IMR-90 (cell line): ENCODE measurements at regions not wholly inside any gene's neighbourhood (a gene's known extent, or its start where the extent isn't known, plus 50 kb on each side); places are given as distances from the start of the nearest gene placed in this dataset.

Source experiments
- ATAC-seq: fragments of 200-7000 bp; cut with Tn5 transposase; 2 replicates; pipeline ENCODE4 v1.9.1; 2020; ENCODE audit warnings: low read depth, mild to moderate bottlenecking, moderate library complexity
- BruUV-seq: library from RNA; stranded (reverse); fragments of 400-500 nt; replicated peaks from 2 replicates; lab custom pipeline; 2021; lab: Mats Ljungman, UMichigan
- CTCF ChIA-PET: fragments of 300-600 bp; formaldehyde crosslinking; extraction: SDS; loops from one replicate; lab custom pipeline; 2021; ENCODE audit warnings: antibody characterized with exemption; lab: Yijun Ruan, JAX
- POLR2A ChIA-PET: fragments of 300-600 bp; sonication (Branson Sonifier 250); formaldehyde crosslinking; loops from one replicate; lab custom pipeline; 2022; ENCODE audit warnings: antibody characterized with exemption; ENCODE audit not compliant: unreplicated experiment; lab: Charles Lee
- DNase-seq: peaks from one replicate; pipeline ENCODE4 v3.0.0; 2013
- H2AFZ ChIP-seq: replicated peaks from 2 replicates; pipeline ENCODE3; 2013; ENCODE audit warnings: low read length, mild to moderate bottlenecking; ENCODE audit not compliant: poor library complexity
- H2AK5ac ChIP-seq: 2 replicates; pipeline ENCODE4 v1.6.1; 2013; ENCODE audit warnings: low read depth, low read length, inconsistent platforms
- H2AK9ac ChIP-seq: replicated peaks from 2 replicates; pipeline ENCODE3; 2013; ENCODE audit warnings: mild to moderate bottlenecking, low read depth, low read length, moderate library complexity; ENCODE audit not compliant: poor library complexity
- H2BK120ac ChIP-seq: 2 replicates; pipeline ENCODE4 v1.6.1; 2013; ENCODE audit warnings: low read depth, low read length, inconsistent platforms
- H2BK15ac ChIP-seq: 3 replicates; pipeline ENCODE4 v1.6.1; 2013; ENCODE audit warnings: low read depth, low read length, inconsistent platforms
- H2BK20ac ChIP-seq: 2 replicates; pipeline ENCODE4 v1.6.1; 2013; ENCODE audit warnings: low read depth, mild to moderate bottlenecking, inconsistent platforms, low read length, moderate library complexity
- H2BK5ac ChIP-seq: 2 replicates; pipeline ENCODE4 v1.6.1; 2013; ENCODE audit warnings: mild to moderate bottlenecking, low read depth, low read length, inconsistent platforms; ENCODE audit not compliant: poor library complexity, severe bottlenecking
- H3K14ac ChIP-seq: replicated peaks from 2 replicates; pipeline ENCODE4 v1.6.1; 2013; ENCODE audit warnings: low read depth, low read length, inconsistent platforms
- H3K18ac ChIP-seq: 2 replicates; pipeline ENCODE4 v1.6.1; 2013; ENCODE audit warnings: low read depth, low read length, control low read depth
- H3K23ac ChIP-seq: 2 replicates; pipeline ENCODE4 v1.6.1; 2013; ENCODE audit warnings: low read depth, low read length, inconsistent platforms
- H3K27ac ChIP-seq: 2 replicates; pipeline ENCODE4 v1.5.1; 2013; ENCODE audit warnings: mild to moderate bottlenecking, control low read depth, low read length; ENCODE audit not compliant: insufficient read depth
- H3K27me3 ChIP-seq: 2 replicates; pipeline ENCODE4 v1.6.1; 2013; ENCODE audit warnings: low read length; ENCODE audit not compliant: control insufficient read depth, insufficient read depth
- H3K36me3 ChIP-seq: 2 replicates; pipeline ENCODE4 v1.6.1; 2013; ENCODE audit warnings: low read length, mixed read lengths; ENCODE audit not compliant: control insufficient read depth, insufficient read depth
- H3K4ac ChIP-seq: 2 replicates; pipeline ENCODE4 v1.6.1; 2013; ENCODE audit warnings: low read depth, low read length, inconsistent platforms
- H3K4me1 ChIP-seq: 2 replicates; pipeline ENCODE4 v1.6.1; 2013; ENCODE audit warnings: low read length, mixed read lengths; ENCODE audit not compliant: control insufficient read depth, insufficient read depth
- H3K4me2 ChIP-seq: 2 replicates; pipeline ENCODE4 v1.6.1; 2013; ENCODE audit warnings: low read depth, mild to moderate bottlenecking, control low read depth, low read length, moderate library complexity
- H3K4me3 ChIP-seq: 2 replicates; pipeline ENCODE4 v1.5.1; 2013; ENCODE audit warnings: low read depth, mild to moderate bottlenecking, control low read depth, low read length, moderate library complexity; ENCODE audit not compliant: insufficient read depth
- H3K56ac ChIP-seq: 2 replicates; pipeline ENCODE4 v1.6.1; 2013; ENCODE audit warnings: low read length, inconsistent platforms; ENCODE audit not compliant: insufficient read depth; ENCODE audit errors: extremely low read depth
- H3K79me1 ChIP-seq, 2 experiments: 2 replicates each; pipeline ENCODE4 v1.6.1; 2013; ENCODE audit warnings: low read length in 2 of 2, inconsistent platforms in 1 of 2, low read depth in 1 of 2
- H3K9ac ChIP-seq: 2 replicates; pipeline ENCODE4 v1.6.1; 2013; ENCODE audit warnings: low read depth, low read length, control low read depth
- H3K9me1 ChIP-seq: 2 replicates; pipeline ENCODE4 v1.6.1; 2013; ENCODE audit warnings: low read length, inconsistent platforms; ENCODE audit not compliant: insufficient read depth
- H3K9me3 ChIP-seq: 2 replicates; pipeline ENCODE4 v1.6.1; 2013; ENCODE audit warnings: low read length; ENCODE audit not compliant: control insufficient read depth, insufficient read depth
- H4K20me1 ChIP-seq: 2 replicates; pipeline ENCODE4 v1.6.1; 2013; ENCODE audit warnings: low read length, inconsistent platforms; ENCODE audit not compliant: insufficient read depth
- H4K5ac ChIP-seq: 2 replicates; pipeline ENCODE4 v1.6.1; 2013; ENCODE audit warnings: mild to moderate bottlenecking, low read depth, low read length, control low read depth
- H4K8ac ChIP-seq, 2 experiments: 2 replicates each; pipeline ENCODE4 v1.6.1; 2013; ENCODE audit warnings: low read depth in 2 of 2, low read length in 2 of 2, control low read depth in 1 of 2, inconsistent platforms in 1 of 2
- H4K91ac ChIP-seq: 2 replicates; pipeline ENCODE4 v1.6.1; 2013; ENCODE audit warnings: low read depth, low read length, inconsistent platforms; ENCODE audit not compliant: insufficient read depth
- BHLHE40 ChIP-seq: fragments of 150-350 bp; IDR thresholded peaks from 2 replicates; pipeline ENCODE4 v1.6.1; 2016; ENCODE audit warnings: mild to moderate bottlenecking, low read depth, low read length
- CEBPB ChIP-seq: IDR thresholded peaks from 2 replicates; pipeline ENCODE4 v1.6.1; 2012; ENCODE audit warnings: low read depth, low read length, improper control_type of control experiment
- CHD1 ChIP-seq: IDR thresholded peaks from 2 replicates; pipeline ENCODE4 v1.6.1; 2012; ENCODE audit warnings: low read depth, low read length, improper control_type of control experiment
- FOS ChIP-seq: fragments of 150-350 bp; IDR thresholded peaks from 2 replicates; pipeline ENCODE4 v1.6.1; 2016; ENCODE audit warnings: low read depth, low read length
- MAFK ChIP-seq: IDR thresholded peaks from 2 replicates; pipeline ENCODE4 v1.6.1; 2012; ENCODE audit warnings: low read depth, low read length, improper control_type of control experiment
- MAZ ChIP-seq: IDR thresholded peaks from 2 replicates; pipeline ENCODE4 v1.6.1; 2012; ENCODE audit warnings: low read depth, mild to moderate bottlenecking, low read length, improper control_type of control experiment, moderate library complexity, borderline replicate concordance
- MXI1 ChIP-seq: IDR thresholded peaks from 2 replicates; pipeline ENCODE4 v1.6.1; 2012; ENCODE audit warnings: low read depth, mild to moderate bottlenecking, low read length, moderate library complexity, borderline replicate concordance
- NFE2L2 ChIP-seq: fragments of 150-350 bp; IDR thresholded peaks from 2 replicates; pipeline ENCODE4 v1.6.1; 2016; ENCODE audit warnings: low read depth, mild to moderate bottlenecking, low read length
- POLR2A ChIP-seq: IDR thresholded peaks from 2 replicates; pipeline ENCODE4 v1.6.1; 2012; ENCODE audit warnings: mild to moderate bottlenecking, low read depth, low read length
- RAD21 ChIP-seq: IDR thresholded peaks from 2 replicates; pipeline ENCODE4 v1.6.1; 2012; ENCODE audit warnings: low read length, improper control_type of control experiment
- RCOR1 ChIP-seq: IDR thresholded peaks from 2 replicates; pipeline ENCODE4 v1.6.1; 2012; ENCODE audit warnings: mild to moderate bottlenecking, low read length, improper control_type of control experiment; ENCODE audit not compliant: insufficient replicate concordance
- RFX5 ChIP-seq: IDR thresholded peaks from 2 replicates; pipeline ENCODE4 v1.8.0; 2012; ENCODE audit warnings: low read depth, mild to moderate bottlenecking, low read length, moderate library complexity
- SMC3 ChIP-seq: fragments of 150-350 bp; IDR thresholded peaks from 2 replicates; pipeline ENCODE4 v1.6.1; 2016; ENCODE audit warnings: low read depth, mild to moderate bottlenecking, antibody characterized with exemption, low read length, moderate library complexity
- WGBS, 2 experiments: methylation state at CpG; one replicate each; pipeline versions ENCODE4 v1.1.5 to v1.1.7; 2013; ENCODE audit warnings: missing lambda C conversion rate in 2 of 2; ENCODE audit not compliant: insufficient read length in 1 of 2; ENCODE audit errors: extremely low coverage in 2 of 2; 5-methylcytosine and 5-hydroxymethylcytosine counted together
- dilution Hi-C: fragments of 300-500 bp; cut with HindIII; formaldehyde crosslinking; loops from one replicate; pipeline ENCODE4 v1.14.3; 2018; ENCODE audit warnings: low sequenced_read_pairs; ENCODE audit not compliant: unreplicated experiment
- in situ Hi-C: fragments of 300-500 bp; cut with MboI; formaldehyde crosslinking; loops from 3 replicates; pipeline ENCODE4 v1.14.3; 2019; ENCODE audit warnings: low sequenced_read_pairs, inconsistent platforms, mixed read lengths
- intact Hi-C: fragments of 100-400 bp; cut with micrococcal nuclease; formaldehyde crosslinking; loops from 2 replicates; pipeline ENCODE4 v1.10.0; 2022
- TF ChIP-seq, protein P1 (sequence below): conservative IDR thresholded peaks from 2 replicates; pipeline ENCODE4 v1.5.1; 2012; ENCODE audit warnings: mild to moderate bottlenecking, low read depth, low read length, improper control_type of control experiment
- TF ChIP-seq, protein P2 (sequence below): fragments of 150-350 bp; IDR thresholded peaks from 2 replicates; pipeline ENCODE4 v1.6.1; 2017; ENCODE audit warnings: mild to moderate bottlenecking, antibody characterized with exemption, low read length, low read depth
- TF ChIP-seq, protein P3 (sequence below): fragments of 150-350 bp; IDR thresholded peaks from 2 replicates; pipeline ENCODE4 v1.6.1; 2016; ENCODE audit warnings: low read depth, mild to moderate bottlenecking, low read length, moderate library complexity, borderline replicate concordance

DNA sequence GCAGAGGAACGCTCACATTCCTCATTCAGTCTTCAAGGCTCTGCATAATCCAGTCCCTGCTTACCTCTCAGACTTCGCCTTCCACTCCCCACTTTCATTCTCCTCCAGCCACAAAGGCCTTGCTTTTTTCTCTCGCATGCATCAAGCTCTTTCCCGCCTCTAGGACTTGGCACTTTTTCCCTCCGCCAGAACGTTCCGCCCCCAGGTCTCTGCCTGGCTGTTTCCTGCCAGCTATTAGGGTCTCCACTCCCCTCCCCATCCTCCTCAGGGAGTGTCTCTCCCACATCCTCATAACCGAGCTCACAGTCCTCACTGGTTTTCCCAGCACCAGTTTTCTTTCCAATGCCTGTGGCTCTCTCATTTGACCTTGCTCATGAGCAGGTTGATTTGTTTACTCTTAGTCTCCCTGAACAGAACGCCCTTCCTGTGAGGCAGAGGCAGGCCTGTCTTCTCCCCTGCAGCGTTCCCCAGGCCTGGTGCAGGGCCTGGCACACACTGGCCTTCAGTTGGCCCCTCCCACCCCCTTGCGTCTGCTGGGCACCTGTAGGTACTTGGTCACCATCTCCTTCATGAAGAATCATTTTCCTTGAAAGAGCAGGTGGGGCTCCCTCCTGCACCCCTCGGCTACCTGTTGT lies 75.2 kb downstream of the RTL6 start:
- Histone ChIP-seq H2AK9ac (no peak overlapping the region), H4K5ac (no peak overlapping the region), H2BK5ac (no peak overlapping the region), H3K4me2 (no peak overlapping the region), H3K4ac (no peak overlapping the region), H4K20me1 (no peaks in the 10 kb centered on the region), H3K36me3 (no peaks in the 10 kb centered on the region), H3K4me1 (peaks cover 4% of the 10 kb centered on the region; the same call in 1 of the 2 replicates), H3K23ac (no peak overlapping the region), H2AK5ac (no peak overlapping the region), H4K8ac (no peak overlapping the region), H3K9me3 (peaks cover 11% of the 10 kb centered on the region), H3K56ac (no peak overlapping the region), H3K14ac (no peak overlapping the region), H3K79me1 (no peaks in the 10 kb centered on the region), H3K27ac (no peak overlapping the region), H4K91ac (no peak overlapping the region), H3K27me3 (peaks cover 6% of the 10 kb centered on the region), H3K18ac (no peak overlapping the region), H2BK15ac (no peak overlapping the region), H3K9me1 (no peaks in the 10 kb centered on the region), H2BK20ac (no peak overlapping the region), H2BK120ac (no peak overlapping the region), H3K9ac (no peak overlapping the region), H3K4me3 (no peak overlapping the region), H2AFZ (peak overlapping the region; percentile 26)
- ChIA-PET POLR2A (no interaction called here), CTCF (no interaction called here)
- 75% methylated on average over 6 of the region's 12 CpGs; no CpG with 5 or more reads in 1 of the 2 experiments for WGBS, 2 experiments
- dilution Hi-C loops = no loop called here
- BruUV-seq = no TSS peak
- intact Hi-C loops = no loop called here
- no peak for DNase-seq
- ATAC-seq = no peak
- TF ChIP-seq RFX5 = no peak
- TF ChIP-seq RCOR1 = no peak
- no peak for TF ChIP-seq SMC3
- no peak for TF ChIP-seq POLR2A
- TF ChIP-seq FOS = no peak
- TF ChIP-seq NFE2L2 = no peak
- no peak for TF ChIP-seq MXI1
- no peak for TF ChIP-seq CHD1
- no peak for TF ChIP-seq RAD21
- TF ChIP-seq MAZ = no peak
- TF ChIP-seq, protein P1, sequence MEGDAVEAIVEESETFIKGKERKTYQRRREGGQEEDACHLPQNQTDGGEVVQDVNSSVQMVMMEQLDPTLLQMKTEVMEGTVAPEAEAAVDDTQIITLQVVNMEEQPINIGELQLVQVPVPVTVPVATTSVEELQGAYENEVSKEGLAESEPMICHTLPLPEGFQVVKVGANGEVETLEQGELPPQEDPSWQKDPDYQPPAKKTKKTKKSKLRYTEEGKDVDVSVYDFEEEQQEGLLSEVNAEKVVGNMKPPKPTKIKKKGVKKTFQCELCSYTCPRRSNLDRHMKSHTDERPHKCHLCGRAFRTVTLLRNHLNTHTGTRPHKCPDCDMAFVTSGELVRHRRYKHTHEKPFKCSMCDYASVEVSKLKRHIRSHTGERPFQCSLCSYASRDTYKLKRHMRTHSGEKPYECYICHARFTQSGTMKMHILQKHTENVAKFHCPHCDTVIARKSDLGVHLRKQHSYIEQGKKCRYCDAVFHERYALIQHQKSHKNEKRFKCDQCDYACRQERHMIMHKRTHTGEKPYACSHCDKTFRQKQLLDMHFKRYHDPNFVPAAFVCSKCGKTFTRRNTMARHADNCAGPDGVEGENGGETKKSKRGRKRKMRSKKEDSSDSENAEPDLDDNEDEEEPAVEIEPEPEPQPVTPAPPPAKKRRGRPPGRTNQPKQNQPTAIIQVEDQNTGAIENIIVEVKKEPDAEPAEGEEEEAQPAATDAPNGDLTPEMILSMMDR = no peak
- TF ChIP-seq, protein P2, sequence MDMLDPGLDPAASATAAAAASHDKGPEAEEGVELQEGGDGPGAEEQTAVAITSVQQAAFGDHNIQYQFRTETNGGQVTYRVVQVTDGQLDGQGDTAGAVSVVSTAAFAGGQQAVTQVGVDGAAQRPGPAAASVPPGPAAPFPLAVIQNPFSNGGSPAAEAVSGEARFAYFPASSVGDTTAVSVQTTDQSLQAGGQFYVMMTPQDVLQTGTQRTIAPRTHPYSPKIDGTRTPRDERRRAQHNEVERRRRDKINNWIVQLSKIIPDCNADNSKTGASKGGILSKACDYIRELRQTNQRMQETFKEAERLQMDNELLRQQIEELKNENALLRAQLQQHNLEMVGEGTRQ = no peak
- TF ChIP-seq MAFK = no peak
- TF ChIP-seq BHLHE40 = no peak
- no peak for TF ChIP-seq CEBPB
- TF ChIP-seq, protein P3, sequence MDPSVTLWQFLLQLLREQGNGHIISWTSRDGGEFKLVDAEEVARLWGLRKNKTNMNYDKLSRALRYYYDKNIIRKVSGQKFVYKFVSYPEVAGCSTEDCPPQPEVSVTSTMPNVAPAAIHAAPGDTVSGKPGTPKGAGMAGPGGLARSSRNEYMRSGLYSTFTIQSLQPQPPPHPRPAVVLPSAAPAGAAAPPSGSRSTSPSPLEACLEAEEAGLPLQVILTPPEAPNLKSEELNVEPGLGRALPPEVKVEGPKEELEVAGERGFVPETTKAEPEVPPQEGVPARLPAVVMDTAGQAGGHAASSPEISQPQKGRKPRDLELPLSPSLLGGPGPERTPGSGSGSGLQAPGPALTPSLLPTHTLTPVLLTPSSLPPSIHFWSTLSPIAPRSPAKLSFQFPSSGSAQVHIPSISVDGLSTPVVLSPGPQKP = no peak
- in situ Hi-C loops = no loop called here
